ENCODE measurements at regions not wholly inside any gene's neighbourhood (a gene's known extent, or its start where the extent isn't known, plus 50 kb on each side); places are given as distances from the start of the nearest gene placed in this dataset.
"Not testable (repeated sequence)": the region's sequence is repeated elsewhere in the genome, so short reads cannot be mapped to it uniquely, and the experiment has no call there.

DNA sequence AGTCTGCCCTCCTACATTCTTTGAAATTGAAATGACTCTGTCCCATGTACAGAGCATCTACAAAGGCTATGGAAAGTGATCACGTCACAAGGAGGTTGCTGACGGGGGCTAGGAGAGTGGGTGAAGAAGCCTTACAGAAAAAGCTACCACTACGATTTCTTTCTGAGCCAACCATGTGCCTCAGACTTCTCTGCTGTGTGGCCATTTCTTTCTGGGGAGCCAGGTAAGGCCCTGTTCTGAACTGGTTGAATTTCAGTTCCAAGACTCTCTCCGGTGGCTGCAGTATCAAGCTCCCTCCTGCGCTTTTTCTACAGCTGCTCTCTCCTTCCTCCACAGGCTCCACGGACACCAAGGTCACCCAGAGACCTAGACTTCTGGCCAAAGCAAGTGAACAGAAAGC is 112.5 kb upstream of the PRSS1 start:
- no peak for DNase-seq (ENCODE audit: low read depth in 2 of 2)

DNA sequence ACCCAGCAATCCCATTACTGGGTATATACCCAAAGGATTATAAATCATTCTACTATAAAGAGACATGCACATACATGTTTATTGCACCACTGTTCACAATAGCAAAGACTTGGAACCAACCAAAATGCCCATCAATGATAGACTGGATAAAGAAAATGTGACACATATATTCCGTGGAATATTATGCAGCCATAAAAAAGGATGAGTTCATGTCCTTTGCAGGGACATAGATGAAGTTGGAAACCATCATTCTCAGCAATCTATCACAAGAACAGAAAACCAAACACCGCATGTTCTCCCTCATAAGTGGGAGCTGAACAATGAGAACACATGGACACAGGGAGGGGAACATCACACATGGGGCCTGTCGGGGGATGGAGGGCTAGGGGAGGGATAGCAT is 113.2 kb upstream of the PRSS1 start:
- DNase-seq (ENCODE audit: low read depth in 2 of 2): not testable (repeated sequence)

DNA sequence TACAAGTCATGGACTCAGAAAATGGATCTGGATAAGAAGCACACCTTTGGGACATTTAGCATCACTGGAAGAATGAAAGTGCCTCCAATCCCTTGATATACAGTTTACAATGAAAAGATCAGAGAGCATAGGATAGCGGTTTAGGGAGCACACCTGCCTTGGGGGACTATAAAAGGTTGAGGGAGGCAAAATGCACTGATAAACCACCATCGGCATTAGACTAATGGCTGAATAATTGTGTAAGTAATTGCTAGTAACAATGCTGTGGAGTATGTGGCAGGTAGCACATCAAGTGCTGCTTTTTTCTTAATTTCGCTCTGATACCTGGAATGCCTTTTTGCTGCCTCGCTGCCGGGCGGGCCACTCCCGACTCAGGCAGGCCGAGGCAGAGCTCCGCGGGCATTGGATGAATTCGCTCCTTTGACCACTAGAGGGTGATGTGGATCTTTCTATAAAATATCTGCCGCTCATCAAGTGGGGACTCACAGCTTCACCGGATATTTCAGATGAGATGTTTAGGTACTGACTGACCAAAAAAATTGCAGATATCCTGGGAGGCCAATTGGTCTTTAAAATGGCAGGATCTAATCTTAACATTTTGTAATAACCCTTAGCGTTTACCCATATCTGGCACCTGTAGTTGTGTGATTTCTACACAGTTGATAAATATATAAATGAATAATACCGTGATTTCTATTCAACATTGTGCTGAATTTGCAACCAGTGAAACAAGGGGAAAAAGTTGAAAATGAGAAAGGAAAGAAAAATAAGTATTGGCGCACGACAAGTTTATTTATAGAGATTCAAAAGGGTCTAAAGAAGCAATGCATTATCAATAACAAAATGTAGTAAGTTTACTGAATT is 116.8 kb upstream of the PRSS1 start:
- peak; percentile 11 to 20 for DNase-seq (ENCODE audit: low read depth in 2 of 2)

DNA sequence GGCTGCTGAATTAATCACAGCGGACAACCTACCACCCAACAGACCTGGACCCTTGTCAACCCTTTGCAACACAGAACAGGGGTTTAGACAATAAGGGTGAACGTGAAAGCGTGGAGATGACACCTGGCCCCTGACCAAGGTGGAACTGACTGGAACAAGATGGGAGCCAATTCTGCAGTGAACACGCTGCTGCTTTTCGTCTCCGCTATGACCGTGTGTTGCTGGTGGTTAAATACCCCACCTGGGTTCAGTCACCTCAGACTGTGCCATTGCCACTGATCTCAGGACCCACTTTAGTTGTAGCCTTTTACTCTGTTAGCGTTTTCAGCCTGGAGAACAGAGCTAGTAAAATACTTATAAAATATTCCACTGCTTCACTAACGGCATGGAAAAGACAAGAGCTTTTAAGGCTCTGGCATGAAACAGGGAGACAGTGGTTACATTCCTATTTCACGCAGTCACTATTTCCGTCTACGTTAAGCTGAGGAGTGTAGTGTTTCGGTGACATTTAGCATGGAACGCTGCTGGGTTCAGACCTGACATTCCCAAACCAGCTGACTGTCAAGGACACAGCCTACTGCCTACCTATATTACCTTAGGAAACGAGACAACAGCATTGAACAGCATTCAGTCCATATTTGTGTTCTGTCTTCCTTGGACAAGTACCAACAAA is 119.5 kb upstream of the PRSS1 start:
- no peak for DNase-seq (ENCODE audit: low read depth in 2 of 2)

DNA sequence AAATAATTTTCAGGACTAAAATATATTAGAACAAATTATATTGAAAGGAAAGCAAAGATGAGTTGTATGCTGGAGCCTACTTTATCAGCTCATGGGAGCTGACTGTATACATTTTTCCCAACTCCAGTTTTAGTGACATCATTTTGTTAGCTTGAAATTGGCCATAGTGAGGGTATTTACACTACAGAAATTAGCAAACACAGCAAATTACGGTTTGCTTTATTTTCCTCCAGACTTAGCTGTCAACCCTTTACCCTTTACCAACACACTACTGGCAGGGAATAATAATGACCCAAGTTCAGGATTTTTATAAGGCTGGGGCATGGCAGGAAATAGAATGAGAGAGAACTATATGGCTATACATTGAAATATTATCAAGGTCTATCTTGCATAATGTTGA is 120.3 kb upstream of the PRSS1 start:
- DNase-seq (ENCODE audit: low read depth in 2 of 2): no peak

DNA sequence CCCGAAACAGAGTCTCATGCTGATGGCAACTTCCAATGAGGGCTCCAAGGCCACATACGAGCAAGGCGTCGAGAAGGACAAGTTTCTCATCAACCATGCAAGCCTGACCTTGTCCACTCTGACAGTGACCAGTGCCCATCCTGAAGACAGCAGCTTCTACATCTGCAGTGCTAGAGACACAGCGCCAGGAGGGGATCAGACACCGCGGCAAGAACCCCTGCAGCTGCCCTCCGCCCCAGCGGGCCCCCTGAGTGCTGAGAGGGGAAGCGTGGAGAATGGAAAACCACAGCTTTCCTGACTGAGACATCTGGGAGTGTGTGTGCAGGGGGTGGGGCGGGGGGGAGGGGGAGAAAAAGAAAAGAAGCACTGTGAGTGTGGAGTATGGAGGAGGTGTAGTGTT is 122.0 kb upstream of the PRSS1 start:
- DNase-seq (ENCODE audit: low read depth in 2 of 2): not testable (repeated sequence)

DNA sequence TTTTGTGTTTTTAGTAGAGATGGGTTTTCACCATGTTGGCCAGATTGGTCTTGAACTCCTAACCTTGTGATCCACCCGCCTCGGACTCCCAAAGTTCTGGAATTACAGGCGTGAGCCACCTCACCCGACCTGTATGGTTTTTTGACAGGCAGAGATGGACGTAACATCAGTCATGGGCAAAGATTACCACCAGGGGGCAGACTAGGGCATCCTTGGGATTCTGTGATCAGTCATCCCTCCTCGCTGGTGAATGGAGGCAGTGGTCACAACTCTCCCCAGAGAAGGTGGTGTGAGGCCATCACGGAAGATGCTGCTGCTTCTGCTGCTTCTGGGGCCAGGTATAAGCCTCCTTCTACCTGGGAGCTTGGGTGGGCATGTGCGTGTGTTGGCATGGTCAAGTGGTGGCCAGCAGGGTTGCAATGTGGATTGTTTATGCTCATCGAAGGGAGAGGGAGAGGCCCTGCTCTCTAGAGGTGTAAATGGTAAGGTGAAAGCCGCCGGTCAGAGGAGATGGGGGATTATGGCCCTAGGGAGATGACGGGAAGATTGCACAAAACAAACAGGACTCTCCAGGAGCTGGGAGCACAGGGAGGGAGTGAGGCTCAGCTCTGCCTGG is 122.7 kb upstream of the PRSS1 start:
- peak; percentile 20 to 41 for DNase-seq (ENCODE audit: low read depth in 2 of 2)

DNA sequence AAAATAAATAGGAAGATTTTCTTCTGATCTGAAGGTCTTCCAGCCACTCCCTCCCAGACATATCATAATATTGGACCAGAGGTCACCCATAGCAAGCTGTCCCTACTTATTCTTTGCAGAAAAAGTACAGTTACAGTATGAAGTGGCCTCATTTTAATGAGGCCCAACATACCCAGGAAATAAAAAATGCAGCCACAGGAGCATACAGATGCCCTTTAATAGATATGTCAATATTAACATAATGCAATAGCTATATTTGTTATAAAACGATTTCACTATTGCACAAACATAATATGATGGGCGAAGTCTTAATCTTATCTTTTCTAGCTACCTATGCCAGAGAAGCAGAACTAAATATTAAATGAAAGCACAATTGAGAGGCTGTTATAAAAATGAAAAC is 124.1 kb upstream of the PRSS1 start:
- DNase-seq (ENCODE audit: low read depth in 2 of 2): not testable (repeated sequence)

DNA sequence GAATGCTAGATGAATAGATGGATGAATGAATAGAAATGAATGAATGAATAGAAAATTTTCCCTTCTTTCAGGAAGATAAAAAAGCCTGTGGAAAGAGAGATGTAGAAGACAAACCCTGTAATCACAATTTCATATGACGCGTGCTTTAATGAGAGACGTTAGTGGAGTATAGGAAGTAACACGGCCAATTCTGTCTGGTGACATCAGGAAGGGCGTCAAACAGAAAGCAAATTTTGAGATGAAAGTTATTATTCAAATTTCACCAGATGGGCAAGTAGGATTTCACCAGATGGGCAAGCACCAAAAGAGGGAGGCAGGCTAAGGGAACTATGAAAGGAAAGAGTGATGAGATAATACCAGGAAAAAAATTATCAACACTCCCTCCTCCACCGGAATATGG is 128.9 kb upstream of the PRSS1 start:
- DNase-seq (ENCODE audit: low read depth in 2 of 2): no peak

DNA sequence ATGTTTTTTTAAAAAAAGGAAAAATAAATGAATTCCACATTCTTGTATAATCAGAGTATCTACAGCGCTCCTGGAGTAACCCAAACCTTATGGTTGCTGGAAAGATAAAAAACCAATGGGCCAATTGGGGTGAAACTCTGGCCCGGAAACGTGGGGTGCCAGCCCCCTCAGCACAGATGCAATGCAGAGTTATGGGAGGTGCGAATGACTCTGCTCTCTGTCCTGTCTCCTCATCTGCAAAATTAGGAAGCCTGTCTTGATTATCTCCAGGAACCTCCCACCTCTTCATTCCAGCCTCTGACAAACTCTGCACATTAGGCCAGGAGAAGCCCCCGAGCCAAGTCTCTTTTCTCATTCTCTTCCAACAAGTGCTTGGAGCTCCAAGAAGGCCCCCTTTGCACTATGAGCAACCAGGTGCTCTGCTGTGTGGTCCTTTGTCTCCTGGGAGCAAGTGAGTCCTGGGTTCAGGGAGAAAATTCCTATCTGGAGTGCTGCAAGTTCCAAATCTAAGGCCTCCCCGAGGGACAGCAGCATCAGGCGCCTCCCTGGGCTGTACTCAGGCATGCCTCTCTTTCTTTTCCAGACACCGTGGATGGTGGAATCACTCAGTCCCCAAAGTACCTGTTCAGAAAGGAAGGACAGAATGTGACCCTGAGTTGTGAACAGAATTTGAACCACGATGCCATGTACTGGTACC is 130.5 kb upstream of the PRSS1 start:
- DNase-seq (ENCODE audit: low read depth in 2 of 2): no peak

DNA sequence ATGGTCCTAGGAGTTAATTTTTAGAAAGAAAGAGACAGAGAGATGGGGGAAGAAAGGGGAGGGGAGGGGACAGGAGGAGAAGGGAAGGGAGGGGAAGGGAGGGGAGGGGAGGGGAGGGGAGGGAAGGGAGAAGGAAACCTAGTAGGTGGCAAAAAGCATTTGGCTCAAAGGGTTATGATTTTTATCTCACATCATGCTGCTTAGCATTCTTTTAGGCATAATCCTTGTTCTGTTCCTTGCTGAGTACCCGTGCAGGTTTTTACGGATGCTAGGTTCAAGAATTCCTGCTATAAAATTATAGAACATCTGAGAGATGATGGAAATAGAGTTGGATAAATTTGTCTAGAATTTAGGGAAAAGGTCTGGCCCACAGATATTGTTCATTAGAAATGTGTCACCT is 132.4 kb upstream of the PRSS1 start:
- no peak for DNase-seq (ENCODE audit: low read depth in 2 of 2)

DNA sequence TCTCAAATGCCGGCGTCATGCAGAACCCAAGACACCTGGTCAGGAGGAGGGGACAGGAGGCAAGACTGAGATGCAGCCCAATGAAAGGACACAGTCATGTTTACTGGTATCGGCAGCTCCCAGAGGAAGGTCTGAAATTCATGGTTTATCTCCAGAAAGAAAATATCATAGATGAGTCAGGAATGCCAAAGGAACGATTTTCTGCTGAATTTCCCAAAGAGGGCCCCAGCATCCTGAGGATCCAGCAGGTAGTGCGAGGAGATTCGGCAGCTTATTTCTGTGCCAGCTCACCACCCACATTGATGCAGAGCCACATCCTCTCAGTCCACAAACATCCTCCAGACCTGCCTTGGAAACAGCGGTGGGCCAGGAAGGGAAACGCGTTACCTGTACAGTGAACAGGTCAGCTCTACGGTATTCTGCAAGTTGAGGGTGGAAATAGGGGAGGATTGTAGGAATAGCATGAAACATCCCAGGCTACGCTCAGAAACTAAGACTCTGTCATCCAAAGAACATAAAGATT is 133.1 kb upstream of the PRSS1 start:
- DNase-seq (ENCODE audit: low read depth in 2 of 2): no peak

DNA sequence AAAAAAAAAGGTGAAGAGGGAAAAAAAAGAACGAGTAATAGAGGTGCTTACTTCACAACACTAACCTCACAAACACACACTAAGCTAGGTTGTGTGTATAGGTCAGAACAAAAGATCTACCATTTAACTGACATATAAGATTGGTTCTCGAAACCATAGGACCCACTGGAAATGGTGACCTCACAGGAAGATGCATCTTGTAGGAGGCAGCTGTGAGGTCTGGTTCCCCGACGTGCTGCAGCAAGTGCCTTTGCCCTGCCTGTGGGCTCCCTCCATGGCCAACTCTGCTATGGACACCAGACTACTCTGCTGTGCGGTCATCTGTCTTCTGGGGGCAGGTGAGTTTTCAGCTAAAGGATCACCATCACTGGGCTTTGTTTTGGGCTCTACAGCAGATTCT is 133.8 kb upstream of the PRSS1 start:
- DNase-seq (ENCODE audit: low read depth in 2 of 2): no peak

DNA sequence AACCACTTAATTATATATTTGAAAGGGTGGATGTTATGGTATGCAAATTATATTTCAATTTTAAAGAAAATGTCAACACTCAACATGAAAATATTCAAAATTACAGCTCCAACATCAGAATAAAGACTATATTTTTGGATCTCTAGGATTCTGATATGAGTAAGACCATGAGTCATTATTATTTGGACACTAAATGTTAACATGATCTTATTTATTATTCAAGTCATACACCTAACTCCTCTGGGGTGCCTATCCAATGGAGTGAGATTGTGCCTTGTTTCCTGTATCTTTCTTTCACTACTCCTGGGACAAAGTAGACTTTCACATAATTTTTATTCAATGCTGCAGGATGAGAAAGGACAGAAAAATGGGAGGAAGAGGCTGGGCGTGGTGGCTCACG is 135.2 kb upstream of the PRSS1 start:
- no peak for DNase-seq (ENCODE audit: low read depth in 2 of 2)

DNA sequence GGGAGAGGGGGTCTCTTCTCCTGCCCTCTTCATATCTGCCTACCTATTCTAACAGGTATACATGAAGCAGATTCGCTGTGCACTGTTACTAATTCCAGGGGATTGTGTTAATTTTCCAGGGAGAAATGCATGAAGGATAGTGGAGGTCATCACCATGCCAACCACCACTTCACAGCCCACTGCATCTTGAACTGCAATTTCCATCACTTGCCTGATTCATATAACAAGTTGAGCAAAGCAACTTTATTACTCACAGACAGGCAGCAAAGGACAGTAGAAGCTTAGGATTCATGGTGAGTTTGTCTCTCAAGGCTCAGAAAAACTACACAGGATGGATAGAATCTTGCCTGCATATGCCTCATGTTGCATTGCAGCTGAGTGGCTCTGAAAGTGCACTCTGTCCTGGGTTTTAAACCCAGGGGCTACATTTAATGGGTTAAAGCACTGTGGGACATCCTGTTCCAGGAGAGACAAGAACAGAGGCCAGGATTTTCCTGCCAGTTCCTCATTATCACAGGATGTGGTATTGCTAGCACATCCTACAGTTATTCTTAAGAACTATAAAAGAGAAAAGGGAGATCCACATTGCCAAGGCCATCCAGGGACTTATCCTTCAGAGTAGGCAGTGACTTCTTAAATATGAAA is 136.9 kb upstream of the PRSS1 start:
- no peak for DNase-seq (ENCODE audit: low read depth in 2 of 2)

DNA sequence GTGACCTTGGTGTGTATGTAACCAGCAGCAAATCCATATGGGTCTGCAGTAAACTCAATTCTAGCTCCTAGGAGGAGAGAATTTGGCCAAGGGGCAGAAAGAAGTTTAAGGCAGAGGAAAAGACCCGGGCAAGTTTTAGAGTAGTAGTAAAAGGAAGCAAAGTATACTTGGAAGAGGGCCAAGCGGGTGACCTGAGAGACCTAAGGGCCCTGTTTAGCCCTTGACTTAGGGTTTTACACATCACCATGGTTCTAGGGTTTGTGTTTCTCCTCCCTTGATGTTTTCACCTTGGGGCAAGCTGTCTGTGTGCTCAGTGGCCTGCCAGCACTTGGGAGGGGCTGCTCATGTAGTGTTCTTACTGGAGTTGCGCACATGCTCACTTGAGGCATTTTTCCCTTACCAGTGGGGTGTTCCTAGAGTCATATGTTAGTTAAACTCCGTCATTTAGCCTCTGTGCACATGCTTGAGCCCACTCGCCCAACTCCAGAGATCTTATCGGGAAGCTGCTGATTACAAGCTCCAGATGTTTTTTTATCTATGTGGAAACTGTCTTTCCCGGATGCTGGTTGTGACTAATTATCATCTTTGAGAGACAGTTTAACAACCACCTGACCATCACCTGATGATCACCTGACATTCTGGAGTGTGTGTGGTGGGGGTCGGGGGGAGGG is 137.6 kb upstream of the PRSS1 start:
- no peak for DNase-seq (ENCODE audit: low read depth in 2 of 2)

DNA sequence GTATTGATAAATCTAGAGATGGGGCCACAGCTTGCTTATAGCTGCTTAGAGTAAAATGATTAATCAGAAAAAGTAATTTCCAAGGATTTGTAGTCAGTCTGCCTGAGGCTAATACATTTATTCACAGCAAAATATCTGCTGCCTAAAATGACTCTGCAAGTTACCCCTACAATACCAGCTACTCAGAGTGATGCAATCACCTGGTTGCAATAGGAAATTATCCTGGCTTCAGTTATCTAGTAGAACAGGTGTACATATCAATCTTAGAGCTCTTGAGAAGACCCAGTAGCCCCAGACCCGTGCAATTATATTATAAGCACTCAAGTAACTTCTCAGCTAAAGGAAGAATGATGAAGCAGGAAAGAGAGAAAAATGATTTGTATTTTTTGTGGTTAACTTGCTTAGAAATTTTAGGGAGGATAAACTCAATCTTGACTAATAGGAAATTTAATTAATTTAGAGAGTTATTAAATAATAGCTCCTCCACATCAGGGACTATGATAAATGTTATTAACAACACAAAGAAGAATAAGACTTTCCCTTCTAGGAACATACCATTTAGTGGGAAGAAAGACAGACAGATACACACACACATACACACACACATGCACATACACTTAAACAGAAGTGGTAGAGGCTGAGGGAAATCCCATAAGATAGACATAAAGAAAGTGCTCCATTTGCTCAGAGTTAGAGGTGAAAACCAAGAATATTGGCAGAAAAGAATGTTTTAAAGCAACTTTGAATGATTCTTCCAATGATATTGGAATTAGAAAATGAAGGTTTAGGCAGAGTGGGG is 140.4 kb upstream of the PRSS1 start:
- DNase-seq (ENCODE audit: low read depth in 2 of 2): no peak

DNA sequence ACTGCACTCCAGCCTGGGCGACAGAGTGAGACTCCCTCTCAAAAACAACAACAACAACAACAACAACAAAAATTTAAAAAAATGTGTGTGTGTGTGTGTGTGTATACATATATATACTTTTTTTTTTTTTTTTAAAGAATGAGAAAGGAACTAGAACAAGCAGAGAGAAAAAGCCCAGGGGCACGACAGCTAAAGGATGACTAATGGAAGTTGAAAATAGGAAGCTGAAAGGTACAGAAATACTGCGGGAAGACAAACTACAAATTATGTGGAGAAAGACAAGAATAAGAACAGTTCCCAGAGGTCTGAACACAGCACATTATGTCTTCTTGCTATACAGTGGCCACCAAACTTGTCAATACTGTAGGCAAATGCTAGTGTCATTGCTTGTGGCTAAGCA is 141.9 kb upstream of the PRSS1 start:
- DNase-seq (ENCODE audit: low read depth in 2 of 2): no peak

DNA sequence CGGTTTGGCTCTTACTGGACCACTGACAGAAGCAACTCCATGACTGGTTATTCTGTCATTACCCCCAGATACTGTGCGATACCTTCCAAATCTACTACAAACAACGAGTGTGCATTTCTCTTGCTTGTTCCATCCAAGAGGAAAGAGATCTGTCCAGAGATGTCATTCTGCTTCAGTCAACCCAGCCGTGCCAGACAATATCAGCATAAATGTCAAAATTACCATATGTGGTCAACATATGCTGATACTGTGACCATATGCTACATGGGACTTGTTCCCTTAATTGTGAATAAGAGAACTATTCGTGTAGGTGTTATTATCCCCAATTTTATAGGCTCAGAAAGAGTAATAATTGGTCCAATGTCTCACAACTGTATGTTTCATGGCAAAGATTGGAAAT is 143.2 kb upstream of the PRSS1 start:
- DNase-seq (ENCODE audit: low read depth in 2 of 2): no peak

DNA sequence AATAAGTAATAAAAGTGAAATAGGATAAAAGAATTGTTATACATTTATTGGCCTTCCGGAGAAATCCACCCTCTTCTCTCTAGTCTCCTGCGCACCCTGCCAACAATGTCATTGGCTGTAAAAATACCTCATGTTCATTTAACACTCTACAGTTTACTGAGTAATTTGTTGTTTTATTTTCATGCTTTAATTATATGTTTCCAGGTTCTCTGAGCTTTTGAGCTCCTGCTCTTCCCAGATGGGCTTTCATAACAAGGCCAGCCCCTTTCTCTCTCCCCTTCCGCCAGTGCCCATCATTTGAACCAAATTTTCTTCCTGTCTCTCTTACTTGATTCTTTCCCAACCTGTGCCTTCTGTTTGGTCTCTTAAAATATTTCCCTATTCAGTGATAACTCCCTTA is 144.6 kb upstream of the PRSS1 start:
- DNase-seq (ENCODE audit: low read depth in 2 of 2): no peak
